ENCODE measurements at regions not wholly inside any gene's neighbourhood (a gene's known extent, or its start where the extent isn't known, plus 50 kb on each side); places are given as distances from the start of the nearest gene placed in this dataset.

DNA sequence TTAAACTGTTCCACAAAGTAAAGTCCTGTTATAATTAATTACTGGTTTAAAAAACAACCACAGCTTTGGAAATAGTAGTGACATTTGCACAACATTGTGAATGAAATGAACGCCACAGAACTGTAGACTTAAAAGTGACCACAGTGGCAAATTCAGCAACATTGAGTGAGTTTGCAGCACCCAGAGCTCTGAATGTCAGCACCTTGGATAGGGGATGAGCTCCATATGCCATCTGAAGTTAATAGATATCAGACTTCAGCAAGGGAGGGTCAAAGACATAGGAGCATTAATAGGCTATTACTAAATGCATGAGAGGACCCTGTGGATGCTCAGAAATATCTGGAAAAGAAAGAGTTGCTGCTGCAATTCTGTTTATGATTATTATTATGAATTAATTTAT is 55.3 kb upstream of the KCNIP4 start:
- DNase-seq, result no peak
